ENCODE measurements at regions not wholly inside any gene's neighbourhood (a gene's known extent, or its start where the extent isn't known, plus 50 kb on each side); places are given as distances from the start of the nearest gene placed in this dataset.

DNA sequence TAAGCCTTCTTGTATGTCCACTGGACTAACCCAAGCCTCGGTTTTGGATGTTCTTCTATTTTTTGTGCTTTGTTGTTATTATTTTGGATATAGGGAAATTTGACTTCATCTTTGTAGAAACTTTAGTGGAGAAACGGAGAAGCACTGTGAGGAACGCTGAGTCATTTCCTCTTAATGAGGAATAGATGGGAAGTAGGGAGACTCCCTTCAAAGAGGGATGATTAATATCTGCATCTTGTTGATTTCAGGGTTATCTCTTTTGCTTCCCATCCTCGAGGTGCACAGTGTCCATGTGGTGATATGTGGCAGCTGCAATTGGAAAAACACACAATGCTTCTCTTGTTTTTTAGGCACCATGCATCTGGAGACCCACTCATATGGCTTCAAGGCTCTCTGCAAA lies 1147.9 kb downstream of the NLGN4X start:
- Histone ChIP-seq H3K4me1 (ENCODE audit: insufficient read depth, low read length, severe bottlenecking) (no peaks in the 10 kb centered on the region), H4K20me1 (ENCODE audit: insufficient read depth, low read length) (no peaks in the 10 kb centered on the region), H3K27ac (ENCODE audit: low read depth, low read length, poor library complexity, severe bottlenecking) (no peak overlapping the region), H3K9me2 (ENCODE audit: low read depth, low read length) (no peaks in the 10 kb centered on the region), H3K9me3 (ENCODE audit: low read length) (no peaks in the 10 kb centered on the region), H3K79me2 (ENCODE audit: insufficient read depth, low read length) (no peaks in the 10 kb centered on the region), H3K36me3 (ENCODE audit: insufficient read depth, low read length) (no peaks in the 10 kb centered on the region), H3F3A (ENCODE audit: insufficient read depth, low read length) (no peaks in the 10 kb centered on the region), H3K4me2 (ENCODE audit: low read length) (no peak overlapping the region), H3K9ac (ENCODE audit: low read length) (no peak overlapping the region), H3K27me3 (ENCODE audit: insufficient read depth, low read length) (no peaks in the 10 kb centered on the region), H2AFZ (ENCODE audit: low read length) (no peak overlapping the region), H3K4me3 (ENCODE audit: low read depth, low read length, poor library complexity, severe bottlenecking) (no peak overlapping the region)
- TF ChIP-seq EZH2 (IDR thresholded peaks at IDR 0.05; ENCODE audit: borderline replicate concordance, low read length), result no peak
- no peak for TF ChIP-seq CTCF (IDR thresholded peaks at IDR 0.05; ENCODE audit: low read length)

- no peak overlapping the region for H3K4me2 ChIP-seq (ENCODE audit: low read length)
- H3K4me3 ChIP-seq (ENCODE audit: low read depth, low read length, poor library complexity, severe bottlenecking), result no peak overlapping the region
- H3K9ac ChIP-seq (ENCODE audit: low read length), result no peak overlapping the region
- no peak overlapping the region for H2AFZ ChIP-seq (ENCODE audit: low read length)
- H3K36me3 ChIP-seq (ENCODE audit: insufficient read depth, low read length), result no peaks in the 10 kb centered on the region
- H3K79me2 ChIP-seq (ENCODE audit: insufficient read depth, low read length), result no peaks in the 10 kb centered on the region
- TF ChIP-seq CTCF (IDR thresholded peaks at IDR 0.05; ENCODE audit: low read length) (no peak), EZH2 (IDR thresholded peaks at IDR 0.05; ENCODE audit: borderline replicate concordance, low read length) (no peak)
- no peaks in the 10 kb centered on the region for H3K9me3 ChIP-seq (ENCODE audit: low read length)
- H3K9me2 ChIP-seq (ENCODE audit: low read depth, low read length), result no peaks in the 10 kb centered on the region
- no peaks in the 10 kb centered on the region for H3F3A ChIP-seq (ENCODE audit: insufficient read depth, low read length)
- H3K27ac ChIP-seq (ENCODE audit: low read depth, low read length, poor library complexity, severe bottlenecking), result no peak overlapping the region
- no peaks in the 10 kb centered on the region for H3K27me3 ChIP-seq (ENCODE audit: insufficient read depth, low read length)
- no peaks in the 10 kb centered on the region for H4K20me1 ChIP-seq (ENCODE audit: insufficient read depth, low read length)
- no peaks in the 10 kb centered on the region for H3K4me1 ChIP-seq (ENCODE audit: insufficient read depth, low read length, severe bottlenecking)
Measured at GRCh38 chrX:5068550-5068949, 1160.1 kb downstream of the NLGN4X start.

DNA sequence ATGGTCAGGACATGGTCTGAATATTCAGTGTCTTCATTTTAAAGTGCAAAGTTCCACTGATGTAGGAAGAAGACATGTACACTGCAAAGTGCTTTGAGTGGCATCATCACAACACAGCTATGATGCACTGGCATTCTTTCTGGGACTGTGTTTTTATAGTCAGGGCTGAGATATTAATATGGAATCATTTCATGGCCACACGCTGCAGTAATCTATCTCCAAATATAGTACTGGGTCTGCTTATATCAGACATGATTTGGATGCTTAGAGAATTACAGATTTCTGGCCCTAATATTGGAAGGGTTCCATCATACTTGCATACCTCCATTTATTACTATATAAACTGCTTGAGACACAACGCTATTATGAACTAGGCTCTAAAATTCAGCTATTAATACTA lies 1170.9 kb downstream of the NLGN4X start:
- Histone ChIP-seq H3K9ac (ENCODE audit: low read length) (no peak overlapping the region), H3K79me2 (ENCODE audit: insufficient read depth, low read length) (no peaks in the 10 kb centered on the region), H3K27me3 (ENCODE audit: insufficient read depth, low read length) (no peaks in the 10 kb centered on the region), H3K9me2 (ENCODE audit: low read depth, low read length) (no peaks in the 10 kb centered on the region), H3K4me3 (ENCODE audit: low read depth, low read length, poor library complexity, severe bottlenecking) (no peak overlapping the region), H3K36me3 (ENCODE audit: insufficient read depth, low read length) (no peaks in the 10 kb centered on the region), H3F3A (ENCODE audit: insufficient read depth, low read length) (no peaks in the 10 kb centered on the region), H4K20me1 (ENCODE audit: insufficient read depth, low read length) (no peaks in the 10 kb centered on the region), H3K27ac (ENCODE audit: low read depth, low read length, poor library complexity, severe bottlenecking) (no peak overlapping the region), H3K4me1 (ENCODE audit: insufficient read depth, low read length, severe bottlenecking) (no peaks in the 10 kb centered on the region), H3K9me3 (ENCODE audit: low read length) (no peaks in the 10 kb centered on the region), H2AFZ (ENCODE audit: low read length) (no peak overlapping the region), H3K4me2 (ENCODE audit: low read length) (no peak overlapping the region)
- TF ChIP-seq EZH2 (IDR thresholded peaks at IDR 0.05; ENCODE audit: borderline replicate concordance, low read length), result no peak

GRCh38 chrX:5054852-5055251 lies 1173.8 kb downstream of the NLGN4X start:
- no peak overlapping the region for H3K4me2 ChIP-seq (ENCODE audit: low read length)
- no peaks in the 10 kb centered on the region for H4K20me1 ChIP-seq (ENCODE audit: insufficient read depth, low read length)
- H3F3A ChIP-seq (ENCODE audit: insufficient read depth, low read length), result no peaks in the 10 kb centered on the region
- H3K4me1 ChIP-seq (ENCODE audit: insufficient read depth, low read length, severe bottlenecking), result no peaks in the 10 kb centered on the region
- no peak overlapping the region for H3K4me3 ChIP-seq (ENCODE audit: low read depth, low read length, poor library complexity, severe bottlenecking)
- no peaks in the 10 kb centered on the region for H3K36me3 ChIP-seq (ENCODE audit: insufficient read depth, low read length)
- H3K9ac ChIP-seq (ENCODE audit: low read length), result no peak overlapping the region
- H3K9me3 ChIP-seq (ENCODE audit: low read length), result no peaks in the 10 kb centered on the region
- no peak overlapping the region for H2AFZ ChIP-seq (ENCODE audit: low read length)
- no peaks in the 10 kb centered on the region for H3K9me2 ChIP-seq (ENCODE audit: low read depth, low read length)
- no peaks in the 10 kb centered on the region for H3K27me3 ChIP-seq (ENCODE audit: insufficient read depth, low read length)
- H3K27ac ChIP-seq (ENCODE audit: low read depth, low read length, poor library complexity, severe bottlenecking), result no peak overlapping the region
- no peaks in the 10 kb centered on the region for H3K79me2 ChIP-seq (ENCODE audit: insufficient read depth, low read length)
- no peak for TF ChIP-seq CTCF (IDR thresholded peaks at IDR 0.05; ENCODE audit: low read length)
- no peak for TF ChIP-seq EZH2 (IDR thresholded peaks at IDR 0.05; ENCODE audit: borderline replicate concordance, low read length)

All from OCI-LY1 (cell line).